Osteocyte (in vitro differentiated cells): ENCODE measurements at regions not wholly inside any gene's neighbourhood (a gene's known extent, or its start where the extent isn't known, plus 50 kb on each side); places are given as distances from the start of the nearest gene placed in this dataset.

Experiments used
- DNase-seq: peaks from one replicate; pipeline ENCODE4 v3.0.0; 2021; ENCODE audit warnings: mixed read lengths; ENCODE audit not compliant: unreplicated experiment; ENCODE audit errors: extremely low spot score
- H3K27ac Mint-ChIP-seq: one replicate; pipeline ENCODE4 v1.8.0; 2021; ENCODE audit warnings: mild to moderate bottlenecking, mixed read lengths; ENCODE audit not compliant: unreplicated experiment
- H3K27me3 Mint-ChIP-seq: one replicate; pipeline ENCODE4 v1.8.0; 2021; ENCODE audit warnings: mixed read lengths; ENCODE audit not compliant: unreplicated experiment
- H3K36me3 Mint-ChIP-seq: one replicate; pipeline ENCODE4 v1.8.0; 2021; ENCODE audit warnings: mixed read lengths; ENCODE audit not compliant: unreplicated experiment
- H3K4me1 Mint-ChIP-seq: one replicate; pipeline ENCODE4 v1.8.0; 2021; ENCODE audit warnings: mixed read lengths; ENCODE audit not compliant: unreplicated experiment
- H3K4me3 Mint-ChIP-seq: one replicate; pipeline ENCODE4 v1.8.0; 2021; ENCODE audit warnings: mild to moderate bottlenecking, moderate library complexity, mixed read lengths; ENCODE audit not compliant: unreplicated experiment
- H3K9me3 Mint-ChIP-seq: one replicate; pipeline ENCODE4 v1.8.0; 2021; ENCODE audit warnings: mixed read lengths; ENCODE audit not compliant: unreplicated experiment
- CTCF ChIP-seq: fragments of 200-600 bp; sonication (generic); IDR thresholded peaks from 2 replicates; pipeline ENCODE4 v1.5.0; 2021; ENCODE audit warnings: antibody characterized with exemption, mild to moderate bottlenecking, moderate library complexity

GRCh38 chrX:40385682-40386081 is 195.1 kb upstream of the ATP6AP2 start:
- H3K9me3 Mint-ChIP-seq, result peaks cover 7% of the 10 kb centered on the region
- no peak for DNase-seq
- H3K4me1 Mint-ChIP-seq, result no peaks in the 10 kb centered on the region
- TF ChIP-seq CTCF, result no peak
- no peak overlapping the region for H3K27ac Mint-ChIP-seq
- H3K36me3 Mint-ChIP-seq, result no peaks in the 10 kb centered on the region
- no peak overlapping the region for H3K4me3 Mint-ChIP-seq
- no peaks in the 10 kb centered on the region for H3K27me3 Mint-ChIP-seq

GRCh38 chrX:40385256-40385655 is 195.5 kb upstream of the ATP6AP2 start:
- no peak overlapping the region for H3K27ac Mint-ChIP-seq
- peaks cover 7% of the 10 kb centered on the region for H3K9me3 Mint-ChIP-seq
- no peak overlapping the region for H3K4me3 Mint-ChIP-seq
- TF ChIP-seq CTCF, result no peak
- no peak for DNase-seq
- no peaks in the 10 kb centered on the region for H3K36me3 Mint-ChIP-seq
- peaks cover 2% of the 10 kb centered on the region for H3K27me3 Mint-ChIP-seq
- no peaks in the 10 kb centered on the region for H3K4me1 Mint-ChIP-seq

GRCh38 chrX:40383969-40384368 is 196.8 kb upstream of the ATP6AP2 start:
- Mint-ChIP-seq H3K4me3 (no peak overlapping the region), H3K27me3 (peaks cover 2% of the 10 kb centered on the region), H3K36me3 (no peaks in the 10 kb centered on the region), H3K27ac (no peak overlapping the region), H3K4me1 (no peaks in the 10 kb centered on the region), H3K9me3 (peaks cover 7% of the 10 kb centered on the region)
- no peak for DNase-seq
- TF ChIP-seq CTCF, result no peak

GRCh38 chrX:40383360-40383759 is 197.4 kb upstream of the ATP6AP2 start:
- no peak for DNase-seq
- no peaks in the 10 kb centered on the region for H3K4me1 Mint-ChIP-seq
- TF ChIP-seq CTCF, result no peak
- no peak overlapping the region for H3K27ac Mint-ChIP-seq
- peaks cover 2% of the 10 kb centered on the region for H3K27me3 Mint-ChIP-seq
- H3K9me3 Mint-ChIP-seq, result peaks cover 10% of the 10 kb centered on the region
- no peaks in the 10 kb centered on the region for H3K36me3 Mint-ChIP-seq
- H3K4me3 Mint-ChIP-seq, result no peak overlapping the region

- peaks cover 10% of the 10 kb centered on the region for H3K9me3 Mint-ChIP-seq
- peaks cover 2% of the 10 kb centered on the region for H3K27me3 Mint-ChIP-seq
- no peaks in the 10 kb centered on the region for H3K36me3 Mint-ChIP-seq
- no peak for TF ChIP-seq CTCF
- no peak for DNase-seq
- no peak overlapping the region for H3K4me3 Mint-ChIP-seq
- H3K4me1 Mint-ChIP-seq, result no peaks in the 10 kb centered on the region
- no peak overlapping the region for H3K27ac Mint-ChIP-seq
These were observed 199.9 kb upstream of the ATP6AP2 start for GRCh38 chrX:40380655-40381488.
